HG02981 (cell line): ENCODE measurements at regions not wholly inside any gene's neighbourhood (a gene's known extent, or its start where the extent isn't known, plus 50 kb on each side); places are given as distances from the start of the nearest gene placed in this dataset.

ENCODE experiments used
- ATAC-seq: cut with Tn5 transposase; IDR thresholded peaks from one replicate; pipeline ENCODE4 v1.9.1; 2021; ENCODE audit warnings: mild to moderate bottlenecking, moderate library complexity; ENCODE audit not compliant: unreplicated experiment

GRCh38 chr7:18401757-18402156 is 93.8 kb upstream of the HDAC9 start:
- ATAC-seq = no peak

- ATAC-seq = no peak
Observed at GRCh38 chr7:18402488-18403183, 92.9 kb upstream of the HDAC9 start.

GRCh38 chr7:18405726-18406125 is 89.8 kb upstream of the HDAC9 start:
- no peak for ATAC-seq

GRCh38 chr7:18407385-18407784 is 88.2 kb upstream of the HDAC9 start:
- no peak for ATAC-seq

- ATAC-seq = no peak
Observed at GRCh38 chr7:18408461-18408860, 87.1 kb upstream of the HDAC9 start.

- no peak for ATAC-seq
Observed at GRCh38 chr7:18408868-18409267, 86.7 kb upstream of the HDAC9 start.

GRCh38 chr7:18413447-18413846 is 82.1 kb upstream of the HDAC9 start:
- no peak for ATAC-seq

- ATAC-seq = no peak
Observed at GRCh38 chr7:18414885-18415284, 80.7 kb upstream of the HDAC9 start.

- no peak for ATAC-seq
Observed at GRCh38 chr7:18416988-18417387, 78.6 kb upstream of the HDAC9 start.

GRCh38 chr7:18419456-18419855 is 76.1 kb upstream of the HDAC9 start:
- ATAC-seq = no peak

- ATAC-seq = no peak
Observed at GRCh38 chr7:18420108-18420507, 75.4 kb upstream of the HDAC9 start.

- no peak for ATAC-seq
Observed at GRCh38 chr7:18420748-18421147, 74.8 kb upstream of the HDAC9 start.

- ATAC-seq = no peak
Observed at GRCh38 chr7:18421297-18422002, 74.1 kb upstream of the HDAC9 start.

GRCh38 chr7:18425227-18425626 is 70.3 kb upstream of the HDAC9 start:
- ATAC-seq = no peak

GRCh38 chr7:18425838-18426445 is 69.6 kb upstream of the HDAC9 start:
- ATAC-seq = no peak

- no peak for ATAC-seq
Observed at GRCh38 chr7:18426564-18427226, 68.9 kb upstream of the HDAC9 start.

- no peak for ATAC-seq
Observed at GRCh38 chr7:18429547-18429946, 66.0 kb upstream of the HDAC9 start.

- ATAC-seq = no peak
Observed at GRCh38 chr7:18430810-18431209, 64.7 kb upstream of the HDAC9 start.

- no peak for ATAC-seq
Observed at GRCh38 chr7:18434171-18434570, 61.4 kb upstream of the HDAC9 start.

- ATAC-seq = no peak
Observed at GRCh38 chr7:18437101-18437500, 58.4 kb upstream of the HDAC9 start.

GRCh38 chr7:18440934-18441333 is 54.6 kb upstream of the HDAC9 start:
- no peak for ATAC-seq

- ATAC-seq = no peak
Observed at GRCh38 chr7:18444826-18445225, 50.7 kb upstream of the HDAC9 start.
